Cardiac muscle cell (in vitro differentiated cells and primary cell): ENCODE measurements at regions not wholly inside any gene's neighbourhood (a gene's known extent, or its start where the extent isn't known, plus 50 kb on each side); places are given as distances from the start of the nearest gene placed in this dataset.
A peak's percentile ranks its signal among the peaks of the same experiment; 100 is the strongest.

ENCODE experiments used
- DNase-seq, 2 donors: peaks; one replicate each; pipeline versions ENCODE4 v3.0.0 to v3.0.0-alpha.2; 2010 to 2017; ENCODE audit warnings: low read depth in 1 of 2, low spot score in 1 of 2
- H3K27ac ChIP-seq: fragments of 200-600 bp; sonication (generic); 2 replicates; pipeline ENCODE4 v1.5.1; 2016
- H3K27me3 ChIP-seq: fragments of 200-600 bp; sonication (generic); 2 replicates; pipeline ENCODE4 v1.6.0; 2016; ENCODE audit warnings: control low read depth
- H3K36me3 ChIP-seq: fragments of 200-600 bp; sonication (generic); 2 replicates; pipeline ENCODE4 v1.5.1; 2016; ENCODE audit warnings: control low read depth
- H3K4me1 ChIP-seq: fragments of 200-600 bp; sonication (generic); 2 replicates; pipeline ENCODE4 v1.8.1; 2017; ENCODE audit warnings: low read depth, mild to moderate bottlenecking, mixed run types
- H3K4me3 ChIP-seq: fragments of 200-600 bp; sonication (generic); 2 replicates; pipeline ENCODE4 v1.5.1; 2016; ENCODE audit warnings: mild to moderate bottlenecking
- H3K9me3 ChIP-seq: fragments of 200-600 bp; sonication (generic); 2 replicates; pipeline ENCODE4 v1.5.1; 2017; ENCODE audit warnings: low read depth, mild to moderate bottlenecking, control low read depth
- CTCF ChIP-seq: IDR thresholded peaks from 2 replicates; pipeline ENCODE4 v1.5.1; 2012; ENCODE audit warnings: low read depth, mild to moderate bottlenecking, low read length

- Histone ChIP-seq H3K4me3 (no peak overlapping the region), H3K9me3 (no peaks in the 10 kb centered on the region), H3K27me3 (no peaks in the 10 kb centered on the region), H3K36me3 (no peaks in the 10 kb centered on the region), H3K4me1 (peaks cover 5% of the 10 kb centered on the region), H3K27ac (no peak overlapping the region)
- TF ChIP-seq CTCF, result no peak
- no peak for DNase-seq
Observed at GRCh38 chr5:158434749-158435148, 575.8 kb upstream of the CLINT1 start.

GRCh38 chr5:158433634-158434033 lies 574.7 kb upstream of the CLINT1 start:
- Histone ChIP-seq H3K4me3 (no peak overlapping the region), H3K27ac (no peak overlapping the region), H3K4me1 (peaks cover 5% of the 10 kb centered on the region), H3K27me3 (no peaks in the 10 kb centered on the region), H3K9me3 (no peaks in the 10 kb centered on the region), H3K36me3 (no peaks in the 10 kb centered on the region)
- TF ChIP-seq CTCF, result no peak
- DNase-seq, result no peak

- peak in 1 of 2 donors; percentile 48 for DNase-seq
- no peak for TF ChIP-seq CTCF
- peaks cover 5% of the 10 kb centered on the region for H3K4me1 ChIP-seq
- H3K27me3 ChIP-seq, result no peaks in the 10 kb centered on the region
- no peaks in the 10 kb centered on the region for H3K36me3 ChIP-seq
- no peak overlapping the region for H3K4me3 ChIP-seq
- H3K27ac ChIP-seq, result no peak overlapping the region
- no peaks in the 10 kb centered on the region for H3K9me3 ChIP-seq
Observed at GRCh38 chr5:158431369-158432029, 572.6 kb upstream of the CLINT1 start.

DNA sequence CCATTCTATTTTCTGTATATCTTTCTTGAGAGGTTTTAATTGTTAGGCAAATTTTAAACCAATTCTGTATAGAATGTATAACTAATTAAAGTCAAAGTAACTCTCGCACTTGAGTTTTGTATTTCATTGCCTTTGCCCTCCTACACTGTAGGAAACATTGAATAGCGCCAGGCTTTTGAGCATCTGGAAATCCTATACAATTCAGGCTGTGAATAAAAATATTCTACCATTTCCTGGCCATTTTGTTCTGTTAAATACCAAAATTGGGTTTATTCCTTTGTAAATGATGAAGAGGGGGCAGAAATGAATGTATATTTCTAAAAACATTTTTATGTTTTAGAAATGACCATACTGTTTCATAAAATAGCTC lies 571.8 kb upstream of the CLINT1 start:
- H3K4me1 ChIP-seq, result peaks cover 5% of the 10 kb centered on the region
- no peak overlapping the region for H3K27ac ChIP-seq
- no peak overlapping the region for H3K4me3 ChIP-seq
- H3K36me3 ChIP-seq, result no peaks in the 10 kb centered on the region
- DNase-seq, result no peak
- H3K27me3 ChIP-seq, result no peaks in the 10 kb centered on the region
- no peaks in the 10 kb centered on the region for H3K9me3 ChIP-seq
- no peak for TF ChIP-seq CTCF

- no peak overlapping the region for H3K27ac ChIP-seq
- no peaks in the 10 kb centered on the region for H3K9me3 ChIP-seq
- no peak for TF ChIP-seq CTCF
- no peak for DNase-seq
- H3K4me3 ChIP-seq, result no peak overlapping the region
- no peaks in the 10 kb centered on the region for H3K36me3 ChIP-seq
- no peaks in the 10 kb centered on the region for H3K27me3 ChIP-seq
- H3K4me1 ChIP-seq, result peaks cover 5% of the 10 kb centered on the region
Observed at GRCh38 chr5:158430166-158430797, 571.3 kb upstream of the CLINT1 start.
